ENCODE measurements at regions not wholly inside any gene's neighbourhood (a gene's known extent, or its start where the extent isn't known, plus 50 kb on each side); places are given as distances from the start of the nearest gene placed in this dataset.

DNA sequence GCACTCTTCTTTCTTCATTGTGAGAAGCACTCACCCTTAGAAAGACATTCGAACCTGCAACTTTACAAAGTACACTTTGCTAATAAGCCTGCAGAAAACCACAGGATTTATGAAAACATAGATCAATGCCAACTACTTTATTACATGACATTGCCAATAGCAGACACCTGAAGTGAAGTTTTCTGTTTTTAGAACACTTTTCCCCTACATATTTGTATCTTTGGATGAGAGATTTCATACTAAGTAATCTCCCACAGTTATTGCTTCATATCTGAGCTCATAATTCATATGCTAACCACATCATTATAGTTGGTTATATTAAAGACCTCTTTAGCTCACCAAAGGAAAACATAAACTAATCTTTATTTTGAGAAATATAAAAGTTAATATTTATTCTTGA lies 276.5 kb upstream of the CTSO start:
- DNase-seq: no peak
- POLR2A ChIA-PET: no interaction called here
- H3K4me3 Mint-ChIP-seq: no peak overlapping the region
- H3K4me1 Mint-ChIP-seq: no peaks in the 10 kb centered on the region
- peaks cover 0 to 5% (median 0%) of the 10 kb centered on the region in 9 donors for H3K9me3 Mint-ChIP-seq
- ATAC-seq: no peak
- H3K27me3 Mint-ChIP-seq: no peaks in the 10 kb centered on the region
- H3K36me3 Mint-ChIP-seq: no peaks in the 10 kb centered on the region
- H3K27ac Mint-ChIP-seq: no peak overlapping the region

- Mint-ChIP-seq H3K27ac (no peak overlapping the region), H3K4me3 (no peak overlapping the region), H3K36me3 (no peaks in the 10 kb centered on the region), H3K27me3 (no peaks in the 10 kb centered on the region), H3K4me1 (no peaks in the 10 kb centered on the region), H3K9me3 (peaks cover 0 to 5% (median 0%) of the 10 kb centered on the region in 9 donors)
- POLR2A ChIA-PET: no interaction called here
- ATAC-seq: no peak
- DNase-seq: no peak
Measured at GRCh38 chr4:156228676-156229075, 275.0 kb upstream of the CTSO start.

GRCh38 chr4:156227321-156227720 lies 273.7 kb upstream of the CTSO start:
- ATAC-seq (no peak), DNase-seq (no peak)
- no peaks in the 10 kb centered on the region for H3K27me3 Mint-ChIP-seq
- no peaks in the 10 kb centered on the region for H3K36me3 Mint-ChIP-seq
- H3K4me3 Mint-ChIP-seq: no peak overlapping the region
- no peak overlapping the region for H3K27ac Mint-ChIP-seq
- H3K9me3 Mint-ChIP-seq: peaks cover 0 to 5% (median 0%) of the 10 kb centered on the region in 9 donors
- POLR2A ChIA-PET: no interaction called here
- no peaks in the 10 kb centered on the region for H3K4me1 Mint-ChIP-seq

DNA sequence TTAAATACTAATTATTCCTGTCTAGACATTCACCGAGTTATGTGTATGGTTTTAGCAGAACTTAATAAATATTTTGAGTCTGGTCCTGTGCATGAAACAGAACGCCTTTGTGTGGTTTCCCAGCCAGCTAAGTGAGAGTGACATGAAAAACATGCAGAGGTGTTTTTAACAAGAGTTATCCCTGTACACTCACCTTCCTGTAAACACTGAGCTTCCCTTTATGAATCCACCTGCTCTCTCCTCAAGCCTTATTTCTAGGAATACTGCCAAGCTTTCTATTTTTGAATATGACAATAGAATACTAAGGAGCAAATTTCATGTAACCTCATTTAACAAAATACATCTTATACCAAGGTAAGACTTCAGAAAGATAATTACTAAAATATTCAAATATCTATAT lies 270.3 kb upstream of the CTSO start:
- Mint-ChIP-seq H3K27me3 (no peaks in the 10 kb centered on the region), H3K27ac (no peak overlapping the region), H3K4me3 (no peak overlapping the region), H3K4me1 (no peaks in the 10 kb centered on the region), H3K9me3 (peaks cover 0 to 14% (median 2%) of the 10 kb centered on the region in 9 donors), H3K36me3 (no peaks in the 10 kb centered on the region)
- DNase-seq (no peak), ATAC-seq (no peak)
- POLR2A ChIA-PET: no interaction called here

GRCh38 chr4:156217236-156217635 lies 263.6 kb upstream of the CTSO start:
- H3K27ac Mint-ChIP-seq: no peak overlapping the region
- H3K4me1 Mint-ChIP-seq: no peaks in the 10 kb centered on the region
- no peaks in the 10 kb centered on the region for H3K27me3 Mint-ChIP-seq
- peaks cover 0 to 21% (median 4%) of the 10 kb centered on the region in 9 donors for H3K9me3 Mint-ChIP-seq
- ATAC-seq (no peak), DNase-seq (no peak)
- POLR2A ChIA-PET: interaction anchor here (0.6 kb wide), 1 partner anchor 167 kb away, joined by 3 read pairs; no protein-coding TSS in a partner anchor
- H3K36me3 Mint-ChIP-seq: no peaks in the 10 kb centered on the region
- no peak overlapping the region for H3K4me3 Mint-ChIP-seq

DNA sequence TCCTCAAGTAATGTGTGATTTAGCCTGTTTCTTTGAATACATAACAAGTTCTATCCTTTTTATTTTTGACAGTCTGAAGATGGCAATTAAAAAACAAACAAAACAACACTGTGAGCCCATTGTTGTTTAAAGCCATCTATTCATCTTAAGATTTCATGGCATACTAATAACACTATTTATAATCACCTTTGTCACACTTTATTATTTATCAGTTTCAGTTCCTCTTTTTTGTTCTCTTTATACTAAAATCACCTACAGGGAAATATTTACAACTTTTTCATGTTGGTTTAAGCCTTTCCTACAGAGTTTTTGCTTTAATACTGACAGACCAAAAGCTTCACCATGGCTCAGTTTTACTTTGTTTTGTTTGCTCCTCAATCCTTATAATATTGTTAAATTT lies 247.4 kb upstream of the CTSO start:
- Mint-ChIP-seq H3K27me3 (peaks cover 0 to 3% (median 0%) of the 10 kb centered on the region in 5 donors), H3K4me1 (no peaks in the 10 kb centered on the region), H3K4me3 (no peak overlapping the region), H3K9me3 (peaks cover 0 to 4% (median 0%) of the 10 kb centered on the region in 9 donors), H3K36me3 (no peaks in the 10 kb centered on the region), H3K27ac (no peak overlapping the region)
- ATAC-seq (no peak), DNase-seq (no peak)
- POLR2A ChIA-PET: no interaction called here

- H3K4me3 Mint-ChIP-seq: no peak overlapping the region
- DNase-seq (no peak), ATAC-seq (no peak)
- no peaks in the 10 kb centered on the region for H3K36me3 Mint-ChIP-seq
- POLR2A ChIA-PET: no interaction called here
- H3K9me3 Mint-ChIP-seq: peaks cover 0 to 3% (median 0%) of the 10 kb centered on the region in 9 donors
- H3K27me3 Mint-ChIP-seq: peaks cover 0 to 3% (median 0%) of the 10 kb centered on the region in 5 donors
- no peak overlapping the region for H3K27ac Mint-ChIP-seq
- H3K4me1 Mint-ChIP-seq: no peaks in the 10 kb centered on the region
Measured at GRCh38 chr4:156198511-156198910, 244.8 kb upstream of the CTSO start.

DNA sequence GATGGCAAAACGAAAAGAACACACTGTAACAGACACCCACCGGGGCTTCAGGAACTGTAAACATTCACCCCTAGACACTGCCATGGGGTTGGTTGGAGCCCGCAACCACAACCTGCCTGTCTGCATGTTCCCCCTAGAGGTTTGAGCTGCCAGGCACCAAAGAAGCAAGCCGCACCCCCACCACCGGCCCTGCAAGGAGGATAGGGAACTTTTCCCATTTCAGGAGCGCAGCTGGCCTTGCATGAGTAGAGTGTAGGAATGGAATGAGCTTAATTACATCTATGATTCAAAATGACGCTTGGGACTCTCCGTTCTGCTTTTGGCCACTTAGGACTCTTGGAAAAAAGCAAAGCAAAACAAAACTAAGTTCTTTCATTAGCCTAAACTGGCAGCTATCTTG lies 243.6 kb upstream of the CTSO start:
- Mint-ChIP-seq H3K9me3 (peaks cover 0 to 3% (median 0%) of the 10 kb centered on the region in 9 donors), H3K27me3 (peaks cover 0 to 3% (median 0%) of the 10 kb centered on the region in 5 donors), H3K36me3 (no peaks in the 10 kb centered on the region), H3K27ac (no peak overlapping the region), H3K4me1 (no peaks in the 10 kb centered on the region), H3K4me3 (no peak overlapping the region)
- DNase-seq (no peak), ATAC-seq (no peak)
- POLR2A ChIA-PET: no interaction called here

DNA sequence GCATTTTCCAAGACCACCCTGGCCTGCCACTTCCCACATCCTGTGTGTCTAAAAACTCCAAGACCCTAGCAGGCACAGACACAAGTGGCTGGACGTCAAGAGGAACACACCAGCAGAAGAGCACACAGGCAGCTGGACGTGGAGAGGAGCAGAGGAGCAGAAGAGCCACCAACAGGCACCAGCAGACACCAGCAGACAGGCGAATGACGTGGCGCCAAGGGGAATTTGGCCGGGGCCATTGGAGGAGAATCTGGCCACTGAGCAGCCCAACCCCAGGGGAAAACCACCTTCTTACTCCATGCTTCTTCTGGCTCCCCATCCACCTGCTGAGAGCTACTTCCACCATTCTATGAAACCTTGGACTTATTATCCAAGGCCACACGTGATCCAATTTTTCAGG lies 243.1 kb upstream of the CTSO start:
- no peaks in the 10 kb centered on the region for H3K4me1 Mint-ChIP-seq
- H3K27me3 Mint-ChIP-seq: peaks cover 0 to 3% (median 0%) of the 10 kb centered on the region in 5 donors
- H3K4me3 Mint-ChIP-seq: no peak overlapping the region
- no peak overlapping the region for H3K27ac Mint-ChIP-seq
- ATAC-seq: no peak
- no peaks in the 10 kb centered on the region for H3K36me3 Mint-ChIP-seq
- POLR2A ChIA-PET: no interaction called here
- no peak for DNase-seq
- H3K9me3 Mint-ChIP-seq: peaks cover 0 to 3% (median 0%) of the 10 kb centered on the region in 9 donors

DNA sequence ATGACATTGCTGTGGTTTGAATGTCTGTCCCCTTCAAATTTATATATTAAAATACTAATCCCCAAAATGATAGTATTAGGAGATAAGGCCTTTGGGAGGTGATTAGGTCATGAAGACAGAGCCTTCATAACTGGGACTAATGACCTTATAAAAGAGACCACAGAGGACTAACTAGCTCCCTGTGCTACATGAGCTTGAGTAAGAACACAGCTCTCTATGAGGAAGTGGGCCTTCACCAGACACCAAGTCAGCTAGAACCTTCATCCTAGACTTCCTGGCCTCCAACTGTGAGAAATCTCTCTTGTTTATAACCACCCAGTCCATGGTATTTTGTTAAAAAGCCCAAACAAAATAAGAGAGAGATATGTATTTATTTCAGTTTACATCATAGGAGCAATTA lies 242.2 kb upstream of the CTSO start:
- Mint-ChIP-seq H3K4me1 (no peaks in the 10 kb centered on the region), H3K9me3 (peaks cover 0 to 3% (median 0%) of the 10 kb centered on the region in 9 donors), H3K4me3 (no peak overlapping the region), H3K27me3 (peaks cover 0 to 3% (median 0%) of the 10 kb centered on the region in 5 donors), H3K27ac (no peak overlapping the region), H3K36me3 (no peaks in the 10 kb centered on the region)
- DNase-seq: no peak
- no peak for ATAC-seq
- POLR2A ChIA-PET: no interaction called here

GRCh38 chr4:156194896-156195295 lies 241.2 kb upstream of the CTSO start:
- no peaks in the 10 kb centered on the region for H3K36me3 Mint-ChIP-seq
- no peak overlapping the region for H3K27ac Mint-ChIP-seq
- DNase-seq: no peak
- no peak for ATAC-seq
- H3K4me3 Mint-ChIP-seq: no peak overlapping the region
- H3K4me1 Mint-ChIP-seq: no peaks in the 10 kb centered on the region
- POLR2A ChIA-PET: no interaction called here
- peaks cover 0 to 3% (median 0%) of the 10 kb centered on the region in 9 donors for H3K9me3 Mint-ChIP-seq
- H3K27me3 Mint-ChIP-seq: peaks cover 0 to 3% (median 0%) of the 10 kb centered on the region in 5 donors

GRCh38 chr4:156193800-156194199 lies 240.1 kb upstream of the CTSO start:
- DNase-seq (no peak), ATAC-seq (no peak)
- Mint-ChIP-seq H3K36me3 (no peaks in the 10 kb centered on the region), H3K9me3 (peaks cover 0 to 3% (median 0%) of the 10 kb centered on the region in 9 donors), H3K4me1 (no peaks in the 10 kb centered on the region), H3K4me3 (no peak overlapping the region), H3K27ac (no peak overlapping the region), H3K27me3 (peaks cover 0 to 3% (median 0%) of the 10 kb centered on the region in 5 donors)
- POLR2A ChIA-PET: no interaction called here

DNA sequence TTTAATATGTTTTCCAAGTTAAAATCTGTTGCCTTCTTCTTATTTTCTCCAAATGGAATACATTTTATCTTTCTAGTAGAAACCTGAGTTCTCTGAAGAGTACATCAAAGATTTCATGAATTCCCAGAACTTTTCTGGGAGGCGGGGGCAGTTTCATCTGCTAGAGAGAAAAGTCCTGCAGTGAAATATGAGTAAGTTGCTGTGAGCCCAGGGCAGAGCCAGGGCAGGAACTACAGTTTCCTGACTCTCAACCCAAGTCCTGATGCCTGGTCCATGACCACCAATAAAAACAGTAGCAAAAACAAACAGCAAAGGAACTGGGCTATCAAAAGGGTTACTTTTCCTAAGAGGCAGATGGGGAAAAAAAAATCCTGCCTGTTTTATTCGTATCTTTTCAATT lies 239.4 kb upstream of the CTSO start:
- DNase-seq (no peak), ATAC-seq (no peak)
- no peak overlapping the region for H3K27ac Mint-ChIP-seq
- H3K36me3 Mint-ChIP-seq: no peaks in the 10 kb centered on the region
- POLR2A ChIA-PET: no interaction called here
- peaks cover 0 to 3% (median 0%) of the 10 kb centered on the region in 9 donors for H3K9me3 Mint-ChIP-seq
- H3K27me3 Mint-ChIP-seq: peaks cover 0 to 3% (median 0%) of the 10 kb centered on the region in 5 donors
- no peaks in the 10 kb centered on the region for H3K4me1 Mint-ChIP-seq
- H3K4me3 Mint-ChIP-seq: no peak overlapping the region

GRCh38 chr4:156192033-156192432 lies 238.4 kb upstream of the CTSO start:
- Mint-ChIP-seq H3K4me1 (no peaks in the 10 kb centered on the region), H3K36me3 (no peaks in the 10 kb centered on the region), H3K4me3 (no peak overlapping the region), H3K27me3 (peaks cover 0 to 3% (median 0%) of the 10 kb centered on the region in 5 donors), H3K27ac (no peak overlapping the region), H3K9me3 (peaks cover 0 to 2% (median 0%) of the 10 kb centered on the region in 9 donors)
- POLR2A ChIA-PET: interaction anchor here (0.6 kb wide), 1 partner anchor 1783 kb away, joined by 3 read pairs; no protein-coding TSS in a partner anchor
- no peak for ATAC-seq
- no peak for DNase-seq
